Activated naive CD8-positive, alpha-beta T cell treated with anti-CD3 and anti-CD28 coated beads, Interleukin-2, amount 10 ng/mL, durations not matched to agents 7 days and 5 days (primary cell): ENCODE measurements at regions not wholly inside any gene's neighbourhood (a gene's known extent, or its start where the extent isn't known, plus 50 kb on each side); places are given as distances from the start of the nearest gene placed in this dataset.
"Not testable (repeated sequence)": the region's sequence is repeated elsewhere in the genome, so short reads cannot be mapped to it uniquely, and the experiment has no call there.

Experiments
- ATAC-seq: fragments of 150-1000 bp; cut with Tn5 transposase; one replicate; pipeline ENCODE4 v1.10.0; 2021; ENCODE audit warnings: low read depth, moderate library complexity
- POLR2A ChIA-PET: fragments of 350-600 bp; sonication (Branson Sonifier 250); formaldehyde crosslinking; loops from one replicate; lab custom pipeline; 2021; ENCODE audit warnings: antibody characterized with exemption; lab: Charles Lee
- DNase-seq: peaks from one replicate; pipeline ENCODE4 v3.0.0; 2021
- H3K27ac Mint-ChIP-seq: one replicate; pipeline ENCODE4 v1.8.0; 2022; ENCODE audit warnings: mild to moderate bottlenecking, mixed read lengths
- H3K27me3 Mint-ChIP-seq: one replicate; pipeline ENCODE4 v1.8.0; 2022; ENCODE audit warnings: mild to moderate bottlenecking, moderate library complexity, mixed read lengths
- H3K36me3 Mint-ChIP-seq: one replicate; pipeline ENCODE4 v1.8.0; 2021; ENCODE audit warnings: mild to moderate bottlenecking, mixed read lengths
- H3K4me1 Mint-ChIP-seq: one replicate; pipeline ENCODE4 v1.8.0; 2021; ENCODE audit warnings: mixed read lengths
- H3K4me3 Mint-ChIP-seq: one replicate; pipeline ENCODE4 v1.8.0; 2022; ENCODE audit warnings: mild to moderate bottlenecking, moderate library complexity, mixed read lengths
- H3K9me3 Mint-ChIP-seq: one replicate; pipeline ENCODE4 v1.8.0; 2021; ENCODE audit warnings: mixed read lengths

GRCh38 chr6:137389150-137389704, 105.0 kb downstream of the OLIG3 start:
- Mint-ChIP-seq H3K4me1 (peaks cover 12% of the 10 kb centered on the region), H3K27ac (peak overlapping the region; percentile 24), H3K36me3 (peaks cover 4% of the 10 kb centered on the region), H3K9me3 (peaks cover 1% of the 10 kb centered on the region), H3K27me3 (peaks cover under 1% of the 10 kb centered on the region), H3K4me3 (peak overlapping the region; percentile 31)
- ATAC-seq (peak; percentile 97), DNase-seq (no peak)
- POLR2A ChIA-PET = no interaction called here

GRCh38 chr6:137387096-137387764, 107.0 kb downstream of the OLIG3 start:
- POLR2A ChIA-PET = interaction anchor here (1.2 kb wide), 1 partner anchor 24 kb away, joined by 3 read pairs; no protein-coding TSS in a partner anchor
- H3K36me3 Mint-ChIP-seq = peaks cover 2% of the 10 kb centered on the region
- ATAC-seq = no peak
- DNase-seq = no peak
- peaks cover 1% of the 10 kb centered on the region for H3K9me3 Mint-ChIP-seq
- no peak overlapping the region for H3K4me3 Mint-ChIP-seq
- no peaks in the 10 kb centered on the region for H3K27me3 Mint-ChIP-seq
- H3K4me1 Mint-ChIP-seq = peaks cover 12% of the 10 kb centered on the region
- H3K27ac Mint-ChIP-seq = no peak overlapping the region

- H3K4me3 Mint-ChIP-seq, H3K4me1 Mint-ChIP-seq, H3K27me3 Mint-ChIP-seq, H3K27ac Mint-ChIP-seq, H3K9me3 Mint-ChIP-seq, H3K36me3 Mint-ChIP-seq, ATAC-seq, DNase-seq, POLR2A ChIA-PET: not testable (repeated sequence)
Observed at GRCh38 chr6:137383287-137383686, 110.9 kb downstream of the OLIG3 start.

DNA sequence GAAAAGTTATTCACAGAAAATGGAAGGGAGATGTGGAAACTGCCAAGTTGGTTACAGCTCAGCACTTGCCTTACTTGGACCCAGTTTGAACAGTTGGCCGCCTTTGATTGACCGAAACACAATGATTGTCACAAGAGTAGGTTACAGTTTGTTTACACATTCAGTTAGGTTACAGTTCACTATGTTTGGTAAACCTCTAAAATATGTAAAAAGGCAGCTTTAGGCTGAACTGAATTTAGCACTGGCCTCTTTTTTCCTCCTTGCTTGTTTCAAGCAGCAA, 116.2 kb downstream of the OLIG3 start:
- POLR2A ChIA-PET = no interaction called here
- Mint-ChIP-seq H3K4me1 (no peaks in the 10 kb centered on the region), H3K27ac (no peak overlapping the region), H3K4me3 (no peak overlapping the region), H3K36me3 (no peaks in the 10 kb centered on the region), H3K27me3 (peaks cover 6% of the 10 kb centered on the region), H3K9me3 (peaks cover 6% of the 10 kb centered on the region)
- DNase-seq = no peak
- ATAC-seq = no peak

DNA sequence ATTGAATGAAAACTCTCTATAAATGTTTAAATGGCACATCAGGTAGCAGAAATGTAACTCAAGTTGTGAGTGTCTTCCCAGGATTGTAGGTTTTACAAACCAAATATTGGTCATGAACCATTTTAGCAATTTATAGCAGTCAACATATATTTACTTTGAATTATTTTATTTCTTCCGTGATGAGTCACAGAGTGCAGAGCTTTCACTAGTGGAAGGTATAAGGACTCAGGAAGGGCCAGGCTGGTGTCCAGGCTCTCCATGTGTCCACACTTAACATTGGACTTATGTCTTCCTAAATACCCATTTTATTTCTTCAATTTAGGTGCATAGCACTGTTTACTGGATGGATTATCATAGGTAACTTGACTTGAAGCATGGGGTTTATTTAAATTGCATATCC, 120.9 kb downstream of the OLIG3 start:
- H3K9me3 Mint-ChIP-seq = peaks cover 3% of the 10 kb centered on the region
- H3K36me3 Mint-ChIP-seq = no peaks in the 10 kb centered on the region
- POLR2A ChIA-PET = no interaction called here
- peaks cover 6% of the 10 kb centered on the region for H3K27me3 Mint-ChIP-seq
- H3K4me3 Mint-ChIP-seq = no peak overlapping the region
- no peak for ATAC-seq
- no peak overlapping the region for H3K27ac Mint-ChIP-seq
- H3K4me1 Mint-ChIP-seq = no peaks in the 10 kb centered on the region
- DNase-seq = no peak

DNA sequence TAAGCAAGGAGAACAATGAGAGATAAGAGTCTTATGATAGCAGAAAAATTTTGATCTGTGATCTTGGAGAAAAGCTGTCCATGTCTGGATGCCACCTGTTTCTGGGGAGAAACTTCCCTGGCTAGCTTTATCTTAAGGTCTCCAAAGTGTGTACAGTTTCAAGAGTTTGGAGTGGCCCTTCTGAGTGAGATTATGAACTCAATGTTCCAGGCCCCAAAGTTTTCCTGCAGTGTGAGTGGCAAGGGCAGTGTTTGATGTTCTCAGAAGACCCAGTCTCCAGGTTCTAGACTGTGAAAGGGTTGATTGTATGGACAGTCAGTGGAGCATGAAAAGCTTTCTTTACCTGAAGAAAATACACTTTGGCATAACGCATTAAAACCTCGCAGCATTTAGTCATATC, 121.7 kb downstream of the OLIG3 start:
- POLR2A ChIA-PET = no interaction called here
- DNase-seq = no peak
- Mint-ChIP-seq H3K27ac (no peak overlapping the region), H3K36me3 (no peaks in the 10 kb centered on the region), H3K9me3 (peaks cover 3% of the 10 kb centered on the region), H3K27me3 (peaks cover 6% of the 10 kb centered on the region), H3K4me3 (no peak overlapping the region), H3K4me1 (no peaks in the 10 kb centered on the region)
- ATAC-seq = no peak

DNA sequence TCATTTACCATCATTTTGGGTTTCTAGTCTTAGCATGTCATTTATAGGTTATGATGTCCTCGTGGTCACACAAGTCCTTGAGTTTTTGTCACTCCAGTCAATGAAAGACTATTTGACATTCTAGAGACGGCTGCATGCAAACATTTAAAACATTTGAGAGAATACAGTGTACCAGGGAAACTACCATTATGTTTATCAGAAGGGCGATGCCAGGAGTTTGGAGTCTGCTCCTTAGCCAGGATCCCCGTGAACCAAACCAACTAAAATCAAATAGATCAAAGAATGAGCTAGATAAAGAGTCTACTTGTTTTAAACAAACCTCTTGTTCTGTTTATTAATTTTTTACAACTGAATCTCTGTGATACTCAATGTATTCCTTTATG, 122.6 kb downstream of the OLIG3 start:
- ATAC-seq = no peak
- H3K27me3 Mint-ChIP-seq = peaks cover 6% of the 10 kb centered on the region
- no peak overlapping the region for H3K27ac Mint-ChIP-seq
- H3K9me3 Mint-ChIP-seq = peaks cover 3% of the 10 kb centered on the region
- H3K36me3 Mint-ChIP-seq = no peaks in the 10 kb centered on the region
- no peak for DNase-seq
- H3K4me3 Mint-ChIP-seq = no peak overlapping the region
- H3K4me1 Mint-ChIP-seq = no peaks in the 10 kb centered on the region
- POLR2A ChIA-PET = no interaction called here

- Mint-ChIP-seq H3K27me3 (peaks cover 6% of the 10 kb centered on the region), H3K27ac (no peak overlapping the region), H3K4me1 (no peaks in the 10 kb centered on the region), H3K36me3 (no peaks in the 10 kb centered on the region), H3K9me3 (no peaks in the 10 kb centered on the region), H3K4me3 (no peak overlapping the region)
- POLR2A ChIA-PET = no interaction called here
- DNase-seq = no peak
- ATAC-seq = no peak
Observed at GRCh38 chr6:137370871-137371633, 123.1 kb downstream of the OLIG3 start.

DNA sequence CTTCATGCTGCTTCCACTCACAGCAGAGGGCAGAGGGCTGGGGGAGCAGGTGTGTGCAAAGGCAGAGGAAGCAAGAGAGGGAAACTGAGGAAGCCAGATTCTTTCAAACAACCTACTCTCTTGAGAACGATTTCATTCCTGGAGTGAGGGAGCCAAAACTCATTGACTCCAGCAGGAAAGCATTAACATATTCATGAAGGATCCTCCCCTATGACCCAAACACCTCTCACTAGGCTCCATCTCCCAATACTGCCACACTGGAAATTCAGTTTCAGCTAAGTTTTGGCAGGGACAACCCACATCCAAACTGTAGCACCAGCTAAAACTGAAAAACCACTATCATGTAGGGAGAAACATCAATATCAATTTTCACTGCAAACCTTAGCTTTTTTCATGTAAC, 125.1 kb downstream of the OLIG3 start:
- Mint-ChIP-seq H3K27ac (no peak overlapping the region), H3K27me3 (peaks cover 6% of the 10 kb centered on the region), H3K4me3 (no peak overlapping the region), H3K4me1 (peaks cover under 1% of the 10 kb centered on the region), H3K36me3 (no peaks in the 10 kb centered on the region), H3K9me3 (no peaks in the 10 kb centered on the region)
- POLR2A ChIA-PET = no interaction called here
- ATAC-seq (no peak), DNase-seq (no peak)

DNA sequence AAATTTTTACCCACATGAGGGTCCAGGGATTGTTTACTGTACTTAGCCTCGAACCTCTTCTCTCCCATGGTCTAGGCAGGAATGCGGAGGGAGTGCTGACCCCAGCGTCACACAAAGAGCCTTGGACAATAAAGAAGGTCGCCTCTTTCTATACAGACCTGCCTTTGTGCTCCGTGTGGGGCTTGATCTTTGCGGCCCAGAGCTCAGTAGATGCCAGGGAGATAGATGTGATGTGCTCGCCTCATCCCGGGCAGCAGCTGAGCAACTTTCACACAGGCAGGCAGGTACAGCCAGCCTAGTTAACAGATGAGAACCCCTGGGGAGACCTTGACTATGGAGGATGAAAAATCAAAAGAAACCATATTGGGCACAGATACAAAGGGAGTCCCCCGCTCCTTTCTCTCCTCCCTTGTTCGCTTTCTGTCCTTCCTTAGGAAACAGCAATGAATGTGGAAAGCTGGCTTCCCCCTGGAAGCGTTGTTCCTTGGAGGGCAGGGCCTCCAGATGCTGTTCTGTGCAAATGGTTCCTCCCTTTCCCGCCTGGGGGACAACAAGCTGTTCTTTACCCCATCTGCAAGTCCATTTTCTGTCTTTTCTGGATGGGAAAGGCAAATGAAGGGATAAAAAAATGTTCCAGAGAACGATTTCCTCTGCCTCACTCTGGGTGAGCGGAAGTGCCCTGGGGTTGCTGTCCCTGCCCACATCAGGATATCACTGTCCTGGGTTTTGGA, 128.3 kb downstream of the OLIG3 start:
- H3K36me3 Mint-ChIP-seq = no peaks in the 10 kb centered on the region
- H3K27me3 Mint-ChIP-seq = no peaks in the 10 kb centered on the region
- POLR2A ChIA-PET = no interaction called here
- H3K27ac Mint-ChIP-seq = no peak overlapping the region
- no peaks in the 10 kb centered on the region for H3K9me3 Mint-ChIP-seq
- no peak overlapping the region for H3K4me3 Mint-ChIP-seq
- H3K4me1 Mint-ChIP-seq = peaks cover 12% of the 10 kb centered on the region
- no peak for ATAC-seq
- no peak for DNase-seq

DNA sequence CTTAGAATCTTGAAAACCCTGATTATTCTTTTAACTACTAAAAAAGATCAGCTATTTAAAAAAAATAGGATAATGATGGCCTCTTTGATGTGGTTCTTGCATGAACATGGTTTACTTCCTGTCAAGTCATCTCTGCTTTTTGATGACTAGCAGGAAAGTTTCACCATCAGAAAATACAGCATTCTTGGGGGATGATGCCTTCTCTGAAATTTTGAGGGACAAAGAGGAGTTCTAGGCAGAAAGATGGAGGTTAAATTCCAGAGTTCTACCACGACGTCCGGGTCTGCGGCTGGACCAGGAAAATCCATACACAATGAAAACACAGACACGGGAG, 130.4 kb downstream of the OLIG3 start:
- Mint-ChIP-seq H3K4me3 (peak overlapping the region; percentile 4), H3K36me3 (no peaks in the 10 kb centered on the region), H3K4me1 (peaks cover 12% of the 10 kb centered on the region), H3K27ac (no peak overlapping the region), H3K9me3 (no peaks in the 10 kb centered on the region), H3K27me3 (peaks cover 2% of the 10 kb centered on the region)
- POLR2A ChIA-PET = interaction anchor here (1.1 kb wide), 1 partner anchor 24 kb away, joined by 3 read pairs; no protein-coding TSS in a partner anchor
- ATAC-seq (no peak), DNase-seq (no peak)

- H3K4me3 Mint-ChIP-seq = no peak overlapping the region
- DNase-seq (no peak), ATAC-seq (no peak)
- POLR2A ChIA-PET = interaction anchor here (1.1 kb wide), 1 partner anchor 24 kb away, joined by 3 read pairs; no protein-coding TSS in a partner anchor
- no peaks in the 10 kb centered on the region for H3K36me3 Mint-ChIP-seq
- H3K4me1 Mint-ChIP-seq = peaks cover 12% of the 10 kb centered on the region
- H3K27ac Mint-ChIP-seq = no peak overlapping the region
- no peaks in the 10 kb centered on the region for H3K9me3 Mint-ChIP-seq
- H3K27me3 Mint-ChIP-seq = peaks cover 2% of the 10 kb centered on the region
Observed at GRCh38 chr6:137362878-137363804, 131.1 kb downstream of the OLIG3 start.

DNA sequence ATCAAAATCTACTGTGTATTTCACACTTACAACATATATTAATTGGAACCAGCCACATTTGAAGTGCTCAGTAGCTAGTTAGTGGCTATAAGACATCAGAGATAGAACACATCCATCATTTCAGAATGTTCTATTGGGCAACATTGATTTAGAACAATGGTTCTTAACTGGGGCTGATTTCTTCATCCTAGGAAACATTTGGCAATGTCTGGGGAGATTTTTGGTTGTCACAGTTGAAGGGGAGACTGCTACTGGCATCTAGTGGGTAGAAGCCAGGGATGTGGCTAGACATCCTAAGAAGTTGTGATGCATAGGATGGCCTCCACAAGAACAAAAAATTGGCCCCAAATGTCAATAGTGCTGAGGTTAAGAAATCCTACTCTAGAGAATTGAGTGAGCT, 132.5 kb downstream of the OLIG3 start:
- ATAC-seq (no peak), DNase-seq (no peak)
- POLR2A ChIA-PET = no interaction called here
- H3K27me3 Mint-ChIP-seq = peaks cover 2% of the 10 kb centered on the region
- peaks cover 12% of the 10 kb centered on the region for H3K4me1 Mint-ChIP-seq
- H3K4me3 Mint-ChIP-seq = no peak overlapping the region
- no peaks in the 10 kb centered on the region for H3K36me3 Mint-ChIP-seq
- no peaks in the 10 kb centered on the region for H3K9me3 Mint-ChIP-seq
- no peak overlapping the region for H3K27ac Mint-ChIP-seq
